SK-N-SH (cell line): ENCODE measurements at regions not wholly inside any gene's neighbourhood (a gene's known extent, or its start where the extent isn't known, plus 50 kb on each side); places are given as distances from the start of the nearest gene placed in this dataset.
A peak's percentile ranks its signal among the peaks of the same experiment; 100 is the strongest.

ENCODE experiments used
- CTCF ChIA-PET: fragments of 300-600, 350-600 bp; formaldehyde crosslinking; extraction: SDS; loops from one replicate; lab custom pipeline; 2021; lab: Yijun Ruan, JAX
- POLR2A ChIA-PET: fragments of 350-600 bp; sonication (Branson Sonifier 250); formaldehyde crosslinking; extraction: SDS; loops from one replicate; lab custom pipeline; 2020; ENCODE audit warnings: antibody characterized with exemption, inconsistent platforms; lab: Yijun Ruan, JAX
- DNase-seq: peaks from one replicate; pipeline ENCODE4 v3.0.0; 2012
- H2AFZ ChIP-seq: fragments of 200-600 bp; sonication (generic); 2 replicates; pipeline ENCODE4 v1.8.1; 2016; ENCODE audit warnings: antibody characterized with exemption, mild to moderate bottlenecking, low read depth
- H3F3A ChIP-seq: fragments of 200-600 bp; sonication (generic); replicated peaks from 2 replicates; pipeline ENCODE3; 2016; ENCODE audit warnings: antibody characterized with exemption, mild to moderate bottlenecking; ENCODE audit not compliant: insufficient read depth
- H3K27ac ChIP-seq, 2 experiments: fragments of 200-500 bp in 1 of 2; fragments of 200-600 bp in 1 of 2; sonication (Bioruptor generic) in 1 of 2; sonication (generic), shearing (Covaris generic) in 1 of 2; 2 replicates each; pipeline versions ENCODE4 v1.5.1 to v1.6.1; 2014 to 2016; ENCODE audit warnings: low read depth in 2 of 2, inconsistent platforms in 1 of 2, low read length in 1 of 2, mild to moderate bottlenecking in 1 of 2, mixed read lengths in 1 of 2
- H3K27me3 ChIP-seq: fragments of 200-600 bp; sonication (generic), shearing (Covaris generic); 2 replicates; pipeline ENCODE4 v1.6.1; 2016; ENCODE audit warnings: mixed run types; ENCODE audit not compliant: insufficient read depth
- H3K36me3 ChIP-seq, 2 experiments: fragments of 200-500 bp in 1 of 2; fragments of 200-600 bp in 1 of 2; sonication (Bioruptor generic) in 1 of 2; sonication (generic) in 1 of 2; replicated peaks in 1 of 2; 2 replicates each; pipeline versions ENCODE3 to v1.5.1; 2014 to 2016; ENCODE audit warnings: low read length in 1 of 2, mild to moderate bottlenecking in 1 of 2; ENCODE audit not compliant: insufficient read depth in 2 of 2, control insufficient read depth in 1 of 2
- H3K4me1 ChIP-seq, 2 experiments: fragments of 200-500 bp in 1 of 2; fragments of 200-600 bp in 1 of 2; sonication (Bioruptor generic) in 1 of 2; sonication (generic), shearing (Covaris generic) in 1 of 2; 2 replicates each; pipeline versions ENCODE4 v1.5.1 to v1.6.1; 2014 to 2016; ENCODE audit warnings: low read depth in 1 of 2, low read length in 1 of 2, mixed run types in 1 of 2; ENCODE audit not compliant: insufficient read depth in 2 of 2, control insufficient read depth in 1 of 2
- H3K4me2 ChIP-seq: fragments of 200-600 bp; sonication (generic), shearing (Covaris generic); 2 replicates; pipeline ENCODE4 v1.6.1; 2017; ENCODE audit warnings: mixed run types
- H3K4me3 ChIP-seq, 2 experiments: fragments of 200-500 bp in 1 of 2; fragments of 200-600 bp in 1 of 2; sonication (Bioruptor generic) in 1 of 2; sonication (generic), shearing (Covaris generic) in 1 of 2; 2 replicates each; pipeline versions ENCODE4 v1.5.1 to v1.8.1; 2014 to 2016; ENCODE audit warnings: low read depth in 2 of 2, inconsistent platforms in 1 of 2, low read length in 1 of 2, mild to moderate bottlenecking in 1 of 2, mixed read lengths in 1 of 2, moderate library complexity in 1 of 2
- H3K79me2 ChIP-seq: fragments of 200-600 bp; sonication (generic); 2 replicates; pipeline ENCODE4 v1.8.1; 2017; ENCODE audit warnings: mild to moderate bottlenecking; ENCODE audit not compliant: insufficient read depth
- H3K9ac ChIP-seq: fragments of 200-600 bp; sonication (generic); 2 replicates; pipeline ENCODE4 v1.6.1; 2017; ENCODE audit warnings: mixed run types
- H3K9me2 ChIP-seq: fragments of 200-600 bp; sonication (generic); 2 replicates; pipeline ENCODE4 v1.6.1; 2017; ENCODE audit warnings: mixed run types
- H3K9me3 ChIP-seq: fragments of 200-600 bp; sonication (generic); 2 replicates; pipeline ENCODE4 v1.6.1; 2017; ENCODE audit warnings: mixed run types, mild to moderate bottlenecking, moderate library complexity
- H4K20me1 ChIP-seq: fragments of 200-600 bp; sonication (generic); 2 replicates; pipeline ENCODE4 v1.6.1; 2017; ENCODE audit warnings: mild to moderate bottlenecking, mixed run types; ENCODE audit not compliant: insufficient read depth
- CHD2 ChIP-seq: fragments of 150-350 bp; IDR thresholded peaks from 2 replicates; pipeline ENCODE4 v1.6.1; 2018; ENCODE audit warnings: low read length; ENCODE audit not compliant: partially characterized antibody
- EP300 ChIP-seq, 2 experiments: IDR thresholded peaks; 2 replicates each; pipeline versions ENCODE4 v1.4.0 to v1.6.1; 2012; ENCODE audit warnings: borderline replicate concordance in 1 of 2, low read depth in 1 of 2, low read length in 1 of 2
- EZH2phosphoT487 ChIP-seq: fragments of 200-600 bp; sonication (generic); IDR thresholded peaks from 2 replicates; pipeline ENCODE4 v1.6.1; 2017; ENCODE audit warnings: low read depth, mixed run types, mild to moderate bottlenecking, antibody characterized with exemption, moderate library complexity, borderline replicate concordance
- FOXJ3 ChIP-seq: sonication (generic); formaldehyde crosslinking; IDR thresholded peaks from 2 replicates; pipeline ENCODE4 v1.5.1; 2020; ENCODE audit warnings: mild to moderate bottlenecking, missing genetic modification reagents
- GABPA ChIP-seq: IDR thresholded peaks from 2 replicates; pipeline ENCODE4 v1.4.0; 2012; ENCODE audit warnings: low read depth, mild to moderate bottlenecking
- GATA2 ChIP-seq: sonication (generic); formaldehyde crosslinking; IDR thresholded peaks from 2 replicates; pipeline ENCODE4 v1.5.0; 2020; ENCODE audit warnings: mild to moderate bottlenecking, missing genetic modification reagents
- IRF3 ChIP-seq: fragments of 150-350 bp; IDR thresholded peaks from 2 replicates; pipeline ENCODE4 v1.6.1; 2016; ENCODE audit warnings: mild to moderate bottlenecking, low read depth, low read length
- JUND ChIP-seq: IDR thresholded peaks from 2 replicates; pipeline ENCODE4 v1.4.0; 2012
- MEF2A ChIP-seq: IDR thresholded peaks from 2 replicates; pipeline ENCODE4 v1.4.0; 2012; ENCODE audit warnings: low read depth, borderline replicate concordance
- PBX3 ChIP-seq: IDR thresholded peaks from 2 replicates; pipeline ENCODE4; 2012
- POLR2AphosphoS5 ChIP-seq: IDR thresholded peaks from 2 replicates; pipeline ENCODE4 v1.6.1; 2012; ENCODE audit warnings: low read depth, low read length
- RAD21 ChIP-seq: IDR thresholded peaks from 2 replicates; pipeline ENCODE4 v1.6.1; 2012; ENCODE audit warnings: mild to moderate bottlenecking, low read length
- RCOR1 ChIP-seq: fragments of 150-350 bp; IDR thresholded peaks from 2 replicates; pipeline ENCODE4 v1.6.1; 2017; ENCODE audit warnings: antibody characterized with exemption, low read length
- REST ChIP-seq: IDR thresholded peaks from 2 replicates; pipeline ENCODE4 v1.6.1; 2012; ENCODE audit warnings: mild to moderate bottlenecking, low read depth, low read length, moderate library complexity
- SIN3A ChIP-seq: IDR thresholded peaks from 2 replicates; pipeline ENCODE4 v1.6.1; 2012; ENCODE audit warnings: low read depth, mild to moderate bottlenecking, low read length, moderate library complexity, borderline replicate concordance
- SMC3 ChIP-seq: IDR thresholded peaks from 2 replicates; pipeline ENCODE4 v1.6.1; 2012; ENCODE audit warnings: low read depth, low read length, improper control_type of control experiment
- TAF1 ChIP-seq: IDR thresholded peaks from 2 replicates; pipeline ENCODE4 v1.6.1; 2012; ENCODE audit warnings: low read depth, mild to moderate bottlenecking, low read length, moderate library complexity, borderline replicate concordance
- YY1 ChIP-seq: IDR thresholded peaks from 2 replicates; pipeline ENCODE4 v1.4.0; 2012; ENCODE audit warnings: low read depth, mild to moderate bottlenecking
- ZBTB33 ChIP-seq: IDR thresholded peaks from 2 replicates; pipeline ENCODE4 v1.4.0; 2012; ENCODE audit warnings: low read depth, borderline replicate concordance
- WGBS: methylation state at CpG from one replicate; pipeline ENCODE4 v1.1.6; 2017; ENCODE audit warnings: low lambda C conversion rate; 5-methylcytosine and 5-hydroxymethylcytosine counted together

GRCh38 chr13:33556828-33557227 lies 261.1 kb upstream of the RFC3 start:
- H4K20me1 ChIP-seq: no peaks in the 10 kb centered on the region
- no peaks in the 10 kb centered on the region for H3K27me3 ChIP-seq
- H3K36me3 ChIP-seq: no peaks in the 10 kb centered on the region
- no peak for TF ChIP-seq REST
- TF ChIP-seq ZBTB33: no peak
- TF ChIP-seq EP300 (IDR thresholded peaks at IDR 0.05; ENCODE audit: borderline replicate concordance in 1 of 2, low read depth in 1 of 2, low read length in 1 of 2): no peak
- no peak for TF ChIP-seq MEF2A
- no peak for TF ChIP-seq YY1
- no peak for TF ChIP-seq FOXJ3 (CRISPR knock-in tag)
- TF ChIP-seq RAD21: no peak
- TF ChIP-seq IRF3: no peak
- no peak for TF ChIP-seq TAF1
- no peak for TF ChIP-seq GATA2 (CRISPR knock-in tag)
- TF ChIP-seq, all 33 proteins: peak for 0
- Histone ChIP-seq H2AFZ (peak overlapping the region; percentile 39; the same call in 1 of the 2 replicates), H3K4me3 (no peak overlapping the region), H3K9me3 (no peaks in the 10 kb centered on the region), H3K27ac (no peak overlapping the region), H3K79me2 (no peaks in the 10 kb centered on the region), H3K4me1 (peaks cover 0 to 9% of the 10 kb centered on the region in 2 experiments; a peak in 2 of 4 replicates), H3F3A (peaks cover 9% of the 10 kb centered on the region), H3K9ac (no peak overlapping the region), H3K4me2 (no peak overlapping the region), H3K9me2 (no peaks in the 10 kb centered on the region)
- POLR2A ChIA-PET: no interaction called here
- 100% methylated on average over 1 of the region's 1 CpG for WGBS
- no peak for DNase-seq
- CTCF ChIA-PET: no interaction called here

- no peaks in the 10 kb centered on the region for H3K9me2 ChIP-seq
- H3K4me3 ChIP-seq: no peak overlapping the region
- H3K4me2 ChIP-seq: no peak overlapping the region
- CTCF ChIA-PET: interaction anchor here (0.9 to 1.7 kb wide), 2 partner anchors 22 to 162 kb away, joined by 3 read pairs; no protein-coding TSS in a partner anchor
- H2AFZ ChIP-seq: no peak overlapping the region
- no peaks in the 10 kb centered on the region for H4K20me1 ChIP-seq
- no peaks in the 10 kb centered on the region for H3K27me3 ChIP-seq
- H3F3A ChIP-seq: peaks cover 3% of the 10 kb centered on the region
- H3K9ac ChIP-seq: no peak overlapping the region
- DNase-seq: no peak
- TF ChIP-seq GABPA: no peak
- no peak for TF ChIP-seq SIN3A
- no peak for TF ChIP-seq PBX3
- TF ChIP-seq YY1: no peak
- no peak for TF ChIP-seq POLR2AphosphoS5
- TF ChIP-seq EZH2phosphoT487: no peak
- no peak for TF ChIP-seq JUND
- TF ChIP-seq RCOR1: no peak
- TF ChIP-seq CHD2: no peak
- TF ChIP-seq SMC3: no peak
- H3K27ac ChIP-seq: no peak overlapping the region
- H3K9me3 ChIP-seq: no peaks in the 10 kb centered on the region
- POLR2A ChIA-PET: no interaction called here
- no peaks in the 10 kb centered on the region for H3K36me3 ChIP-seq
- no peaks in the 10 kb centered on the region for H3K79me2 ChIP-seq
- no peaks in the 10 kb centered on the region; a peak in 1 of 4 replicates for H3K4me1 ChIP-seq
Observed at GRCh38 chr13:33560726-33561125, 257.2 kb upstream of the RFC3 start.
